GM13976 (cell line): ENCODE measurements at regions not wholly inside any gene's neighbourhood (a gene's known extent, or its start where the extent isn't known, plus 50 kb on each side); places are given as distances from the start of the nearest gene placed in this dataset.
"Not testable (repeated sequence)": the region's sequence is repeated elsewhere in the genome, so short reads cannot be mapped to it uniquely, and the experiment has no call there.

Experiments
- DNase-seq: peaks from one replicate; pipeline ENCODE4 v3.0.0; 2012; ENCODE audit warnings: low spot score
- CTCF ChIP-seq: IDR thresholded peaks from 2 replicates; pipeline ENCODE4 v1.5.1; 2012; ENCODE audit warnings: borderline replicate concordance, mild to moderate bottlenecking; ENCODE audit not compliant: insufficient read depth; ENCODE audit errors: extremely low read depth, missing control alignments, control extremely low read depth
- in situ Hi-C: fragments of 300-500 bp; cut with MboI; formaldehyde crosslinking; loops from one replicate; pipeline ENCODE4 v1.12.0; 2022; ENCODE audit warnings: low sequenced_read_pairs, mixed read lengths, inconsistent platforms; ENCODE audit not compliant: unreplicated experiment

GRCh38 chr3:166837535-166837934, 542.6 kb downstream of the ZBBX start:
- peak; percentile 34 for TF ChIP-seq CTCF
- in situ Hi-C loops: no loop called here
- DNase-seq: peak; percentile 20

GRCh38 chr3:166836836-166837235, 543.3 kb downstream of the ZBBX start:
- TF ChIP-seq CTCF: no peak
- in situ Hi-C loops: no loop called here
- DNase-seq: no peak

- no peak for TF ChIP-seq CTCF
- DNase-seq: no peak
- in situ Hi-C loops: no loop called here
These were observed 550.2 kb downstream of the ZBBX start for GRCh38 chr3:166829896-166830295.

- in situ Hi-C loops: no loop called here
- no peak for DNase-seq
- no peak for TF ChIP-seq CTCF
These were observed 561.6 kb downstream of the ZBBX start for GRCh38 chr3:166818464-166818863.

- DNase-seq, in situ Hi-C loops: not testable (repeated sequence)
These were observed 562.8 kb downstream of the ZBBX start for GRCh38 chr3:166817269-166817668.

GRCh38 chr3:166810741-166811445, 569.2 kb downstream of the ZBBX start:
- in situ Hi-C loops: no loop called here
- TF ChIP-seq CTCF: no peak
- no peak for DNase-seq

GRCh38 chr3:166809520-166809919, 570.6 kb downstream of the ZBBX start:
- in situ Hi-C loops: no loop called here
- TF ChIP-seq CTCF: no peak
- DNase-seq: no peak
